B cell (primary cell): ENCODE measurements at regions not wholly inside any gene's neighbourhood (a gene's known extent, or its start where the extent isn't known, plus 50 kb on each side); places are given as distances from the start of the nearest gene placed in this dataset.

Experiments
- ATAC-seq: fragments of 200-7000 bp; cut with Tn5 transposase; one replicate; pipeline ENCODE4 v1.10.0; 2021; ENCODE audit warnings: low read depth, mild to moderate bottlenecking, moderate number of reproducible peaks, moderate library complexity
- CTCF ChIA-PET: fragments of 350-600 bp; sonication (Branson Sonifier 250); formaldehyde crosslinking; loops from one replicate; lab custom pipeline; 2021; ENCODE audit warnings: antibody characterized with exemption, inconsistent platforms; lab: Charles Lee
- POLR2A ChIA-PET: fragments of 350-600 bp; sonication (Branson Sonifier 250); formaldehyde crosslinking; loops from one replicate; lab custom pipeline; 2021; ENCODE audit warnings: antibody characterized with exemption; lab: Charles Lee
- DNase-seq: peaks from one replicate; pipeline ENCODE4 v3.0.0; 2013
- H2AFZ ChIP-seq: 2 replicates; pipeline ENCODE4 v1.6.1; 2012; ENCODE audit warnings: mild to moderate bottlenecking, low read depth, low read length; ENCODE audit not compliant: insufficient read depth, poor library complexity, severe bottlenecking
- H3K27ac ChIP-seq, 2 donors: 1 replicate in 1 of 2; 2 replicates in 1 of 2; pipeline ENCODE4 v1.5.1; 2012 to 2013; ENCODE audit warnings: low read length in 2 of 2, mild to moderate bottlenecking in 2 of 2, moderate library complexity in 1 of 2
- H3K27me3 ChIP-seq, 4 experiments: fragments of 200-600 bp in 1 of 4; sonication (generic) in 1 of 4; replicated peaks in 1 of 4; 1 replicate in 2 of 4; 2 replicates in 2 of 4; pipeline versions ENCODE4 v1.6.1 to v1.7.0; 2013 to 2016; ENCODE audit warnings: low read length in 3 of 4, mild to moderate bottlenecking in 2 of 4, mixed read lengths in 1 of 4, moderate library complexity in 1 of 4; ENCODE audit not compliant: insufficient read depth in 4 of 4, control insufficient read depth in 3 of 4; ENCODE audit errors: control extremely low read depth in 1 of 4
- H3K36me3 ChIP-seq, 2 experiments: replicated peaks in 1 of 2; 1 replicate in 1 of 2; 2 replicates in 1 of 2; pipeline versions ENCODE4 v1.6.1 to v1.7.1; 2013; ENCODE audit warnings: low read length in 1 of 2; ENCODE audit not compliant: insufficient read depth in 2 of 2, control insufficient read depth in 1 of 2; ENCODE audit errors: control extremely low read depth in 1 of 2, extremely low read depth in 1 of 2
- H3K4me1 ChIP-seq, 2 donors: fragments of 200-600 bp in 1 of 2; sonication (generic) in 1 of 2; 1 replicate in 1 of 2; 2 replicates in 1 of 2; pipeline versions ENCODE4 v1.5.1 to v1.6.1; 2013 to 2017; ENCODE audit warnings: low read length in 2 of 2; ENCODE audit not compliant: control insufficient read depth in 2 of 2, insufficient read depth in 2 of 2
- H3K4me2 ChIP-seq: replicated peaks from 2 replicates; pipeline ENCODE3; 2012; ENCODE audit warnings: mild to moderate bottlenecking, low read depth, low read length; ENCODE audit not compliant: poor library complexity, severe bottlenecking
- H3K4me3 ChIP-seq, 5 experiments: fragments of 200-600 bp in 1 of 5; sonication (generic) in 1 of 5; 1 replicate in 3 of 5; 2 replicates in 2 of 5; pipeline versions ENCODE4 v1.5.1 to v1.7.0; 2011 to 2016; ENCODE audit warnings: low read length in 4 of 5, mild to moderate bottlenecking in 4 of 5, low read depth in 2 of 5, control low read depth in 1 of 5, moderate library complexity in 1 of 5; ENCODE audit not compliant: insufficient read depth in 1 of 5; ENCODE audit errors: control extremely low read depth in 1 of 5, extremely low read depth in 1 of 5
- H3K79me2 ChIP-seq: fragments of 200-600 bp; sonication (generic); one replicate; pipeline ENCODE4 v1.6.0; 2016; ENCODE audit warnings: low read length; ENCODE audit not compliant: control insufficient read depth, insufficient read depth
- H3K9ac ChIP-seq: fragments of 200-600 bp; sonication (generic); 2 replicates; pipeline ENCODE4 v1.6.1; 2017; ENCODE audit warnings: mild to moderate bottlenecking, low read length, moderate library complexity
- H3K9me3 ChIP-seq, 3 donors: one replicate each; pipeline versions ENCODE4 v1.6.1 to v1.7.1; 2013; ENCODE audit warnings: low read length in 2 of 3; ENCODE audit not compliant: control insufficient read depth in 2 of 3, insufficient read depth in 1 of 3; ENCODE audit errors: control extremely low read depth in 1 of 3
- H4K20me1 ChIP-seq: 2 replicates; pipeline ENCODE4 v1.6.0; 2012; ENCODE audit warnings: mild to moderate bottlenecking, low read length; ENCODE audit not compliant: insufficient read depth, control insufficient read depth, poor library complexity, severe bottlenecking
- H3K27ac Mint-ChIP-seq: one replicate; pipeline ENCODE4 v1.8.0; 2021; ENCODE audit warnings: mixed read lengths
- H3K27me3 Mint-ChIP-seq: one replicate; pipeline ENCODE4 v1.8.0; 2021; ENCODE audit warnings: mixed read lengths
- H3K4me1 Mint-ChIP-seq: one replicate; pipeline ENCODE4 v1.8.0; 2021; ENCODE audit warnings: mixed read lengths
- H3K4me3 Mint-ChIP-seq: one replicate; pipeline ENCODE4 v1.8.0; 2021; ENCODE audit warnings: mixed read lengths
- H3K9me3 Mint-ChIP-seq: one replicate; pipeline ENCODE4 v1.8.0; 2022; ENCODE audit warnings: mixed read lengths; ENCODE audit not compliant: insufficient read depth
- EZH2 ChIP-seq: IDR thresholded peaks from 2 replicates; pipeline ENCODE4 v1.6.1; 2012; ENCODE audit warnings: borderline replicate concordance, low read depth, mild to moderate bottlenecking, moderate library complexity, low read length; ENCODE audit not compliant: insufficient read depth, poor library complexity, severe bottlenecking
- WGBS: methylation state at CpG from one replicate; pipeline ENCODE4 v1.1.5; 2013; ENCODE audit warnings: missing lambda C conversion rate; ENCODE audit not compliant: insufficient coverage; 5-methylcytosine and 5-hydroxymethylcytosine counted together
- intact Hi-C: fragments of 100-400 bp; cut with micrococcal nuclease; formaldehyde crosslinking; loops from one replicate; pipeline ENCODE4 v1.10.0; 2022
- TF ChIP-seq, protein P1 (sequence below): fragments of 200-600 bp; IDR thresholded peaks from one replicate; pipeline ENCODE4 v1.8.0; 2022; ENCODE audit warnings: antibody characterized with exemption, mild to moderate bottlenecking

DNA sequence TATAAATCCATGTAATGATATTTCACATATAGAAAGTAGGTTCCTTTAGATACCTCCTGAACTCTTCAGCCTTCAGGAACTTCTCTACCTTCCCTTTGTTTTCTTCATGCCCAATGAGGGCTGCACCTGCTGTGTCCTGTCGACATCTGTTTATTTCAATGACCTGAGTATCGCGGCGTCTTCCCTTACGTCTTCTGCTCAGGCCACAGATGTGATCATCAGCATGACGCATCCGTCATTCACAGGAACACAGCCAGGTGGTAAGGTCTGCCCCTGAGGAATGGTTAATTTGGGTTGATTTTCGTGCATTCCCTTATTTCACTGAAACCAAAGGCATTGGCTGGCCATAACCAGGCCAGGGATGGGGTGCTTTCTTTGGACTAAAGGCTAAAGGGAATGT lies 217.1 kb downstream of the MED10 start:
- Histone ChIP-seq H3K4me1 (no peaks in the 10 kb centered on the region), H4K20me1 (no peaks in the 10 kb centered on the region), H3K4me2 (no peak overlapping the region), H3K79me2 (no peaks in the 10 kb centered on the region), H3K36me3 (no peaks in the 10 kb centered on the region), H3K4me3 (no peak overlapping the region), H3K9ac (no peak overlapping the region), H3K27ac (no peak overlapping the region), H2AFZ (no peak overlapping the region), H3K27me3 (no peaks in the 10 kb centered on the region), H3K9me3 (no peaks in the 10 kb centered on the region)
- Mint-ChIP-seq H3K9me3 (no peaks in the 10 kb centered on the region), H3K27ac (no peak overlapping the region), H3K4me3 (no peak overlapping the region), H3K27me3 (peaks cover 29% of the 10 kb centered on the region), H3K4me1 (no peaks in the 10 kb centered on the region)
- WGBS, result 96% methylated on average over 7 of the region's 8 CpGs
- TF ChIP-seq EZH2, result no peak
- TF ChIP-seq, protein P1, sequence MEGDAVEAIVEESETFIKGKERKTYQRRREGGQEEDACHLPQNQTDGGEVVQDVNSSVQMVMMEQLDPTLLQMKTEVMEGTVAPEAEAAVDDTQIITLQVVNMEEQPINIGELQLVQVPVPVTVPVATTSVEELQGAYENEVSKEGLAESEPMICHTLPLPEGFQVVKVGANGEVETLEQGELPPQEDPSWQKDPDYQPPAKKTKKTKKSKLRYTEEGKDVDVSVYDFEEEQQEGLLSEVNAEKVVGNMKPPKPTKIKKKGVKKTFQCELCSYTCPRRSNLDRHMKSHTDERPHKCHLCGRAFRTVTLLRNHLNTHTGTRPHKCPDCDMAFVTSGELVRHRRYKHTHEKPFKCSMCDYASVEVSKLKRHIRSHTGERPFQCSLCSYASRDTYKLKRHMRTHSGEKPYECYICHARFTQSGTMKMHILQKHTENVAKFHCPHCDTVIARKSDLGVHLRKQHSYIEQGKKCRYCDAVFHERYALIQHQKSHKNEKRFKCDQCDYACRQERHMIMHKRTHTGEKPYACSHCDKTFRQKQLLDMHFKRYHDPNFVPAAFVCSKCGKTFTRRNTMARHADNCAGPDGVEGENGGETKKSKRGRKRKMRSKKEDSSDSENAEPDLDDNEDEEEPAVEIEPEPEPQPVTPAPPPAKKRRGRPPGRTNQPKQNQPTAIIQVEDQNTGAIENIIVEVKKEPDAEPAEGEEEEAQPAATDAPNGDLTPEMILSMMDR, result no peak
- DNase-seq, result no peak
- intact Hi-C loops, result no loop called here
- CTCF ChIA-PET, result no interaction called here
- POLR2A ChIA-PET, result no interaction called here
- ATAC-seq, result no peak

DNA sequence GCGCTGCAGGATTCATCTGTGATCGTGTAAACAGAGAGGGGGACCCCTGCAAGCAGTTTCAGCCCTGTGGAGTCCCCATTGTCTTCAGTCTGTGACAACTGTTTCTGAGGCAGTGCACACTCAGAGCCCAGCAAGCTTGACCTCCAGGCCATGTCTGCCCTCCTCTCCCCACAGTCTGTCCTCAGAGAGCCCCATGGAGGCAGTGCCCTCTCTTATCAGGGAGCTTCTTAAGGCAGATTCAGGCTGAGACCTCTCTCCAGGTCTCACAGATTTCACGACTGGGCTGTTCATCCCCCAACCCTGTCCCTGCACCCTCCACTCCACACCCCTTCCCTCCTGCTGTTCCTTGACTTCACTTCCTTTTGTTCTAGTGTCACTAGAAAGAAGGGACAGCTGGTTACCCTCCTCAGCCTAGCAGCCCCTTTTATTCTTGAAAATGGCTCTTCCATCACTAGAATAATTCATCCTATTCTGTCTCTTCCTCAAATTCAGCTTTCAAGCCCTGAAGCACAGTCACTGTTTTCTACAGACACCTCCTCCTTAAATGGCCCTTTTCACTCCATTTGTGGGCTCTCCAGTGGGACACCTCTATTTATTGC lies 218.4 kb downstream of the MED10 start:
- ChIA-PET POLR2A (no interaction called here), CTCF (no interaction called here)
- H3K79me2 ChIP-seq, result no peaks in the 10 kb centered on the region
- no peak overlapping the region for H3K4me2 ChIP-seq
- peaks cover 0 to 4% (median 0%) of the 10 kb centered on the region in 3 donors for H3K9me3 ChIP-seq
- 61% methylated on average over 3 of the region's 3 CpGs for WGBS
- Mint-ChIP-seq H3K27me3 (peaks cover 29% of the 10 kb centered on the region), H3K4me3 (no peak overlapping the region), H3K27ac (no peak overlapping the region), H3K4me1 (no peaks in the 10 kb centered on the region), H3K9me3 (no peaks in the 10 kb centered on the region)
- no peaks in the 10 kb centered on the region for H3K36me3 ChIP-seq
- no peak for DNase-seq
- H3K27me3 ChIP-seq, result no peaks in the 10 kb centered on the region
- no peak overlapping the region for H3K9ac ChIP-seq
- no peak overlapping the region for H3K27ac ChIP-seq
- ATAC-seq, result no peak
- no peaks in the 10 kb centered on the region for H4K20me1 ChIP-seq
- no peaks in the 10 kb centered on the region for H3K4me1 ChIP-seq
- intact Hi-C loops, result no loop called here
- no peak overlapping the region for H3K4me3 ChIP-seq
- H2AFZ ChIP-seq, result no peak overlapping the region
- TF ChIP-seq, protein P1, result no peak
- no peak for TF ChIP-seq EZH2
